Type B pancreatic cell (in vitro differentiated cells): ENCODE measurements at regions not wholly inside any gene's neighbourhood (a gene's known extent, or its start where the extent isn't known, plus 50 kb on each side); places are given as distances from the start of the nearest gene placed in this dataset.

Experiments used
- DNase-seq: peaks from one replicate; pipeline ENCODE4 v3.0.0; 2021; ENCODE audit warnings: mixed read lengths; ENCODE audit not compliant: unreplicated experiment; ENCODE audit errors: extremely low spot score
- H3K27ac Mint-ChIP-seq: 2 replicates; pipeline ENCODE4 v1.8.0; 2021; ENCODE audit warnings: mild to moderate bottlenecking, mixed read lengths
- H3K27me3 Mint-ChIP-seq: 2 replicates; pipeline ENCODE4 v1.8.0; 2021; ENCODE audit warnings: mixed read lengths
- H3K36me3 Mint-ChIP-seq: 2 replicates; pipeline ENCODE4 v1.8.0; 2021; ENCODE audit warnings: mixed read lengths
- H3K4me1 Mint-ChIP-seq: one replicate; pipeline ENCODE4 v1.8.0; 2021; ENCODE audit warnings: mixed read lengths; ENCODE audit not compliant: unreplicated experiment
- H3K4me3 Mint-ChIP-seq: 2 replicates; pipeline ENCODE4 v1.8.0; 2021; ENCODE audit warnings: mild to moderate bottlenecking, mixed read lengths
- H3K9me3 Mint-ChIP-seq: 2 replicates; pipeline ENCODE4 v1.8.0; 2021; ENCODE audit warnings: mixed read lengths
- CTCF ChIP-seq: fragments of 200-600 bp; sonication (generic); conservative IDR thresholded peaks from 2 replicates; pipeline ENCODE4 v1.5.0; 2021; ENCODE audit warnings: antibody characterized with exemption, mild to moderate bottlenecking

GRCh38 chr1:87638636-87639035 lies 310.0 kb downstream of the LMO4 start:
- no peaks in the 10 kb centered on the region for H3K36me3 Mint-ChIP-seq
- H3K9me3 Mint-ChIP-seq = peaks cover 4% of the 10 kb centered on the region
- no peak overlapping the region for H3K27ac Mint-ChIP-seq
- H3K4me1 Mint-ChIP-seq = peaks cover 19% of the 10 kb centered on the region
- H3K27me3 Mint-ChIP-seq = no peaks in the 10 kb centered on the region
- H3K4me3 Mint-ChIP-seq = no peak overlapping the region
- no peak for TF ChIP-seq CTCF
- DNase-seq = no peak

DNA sequence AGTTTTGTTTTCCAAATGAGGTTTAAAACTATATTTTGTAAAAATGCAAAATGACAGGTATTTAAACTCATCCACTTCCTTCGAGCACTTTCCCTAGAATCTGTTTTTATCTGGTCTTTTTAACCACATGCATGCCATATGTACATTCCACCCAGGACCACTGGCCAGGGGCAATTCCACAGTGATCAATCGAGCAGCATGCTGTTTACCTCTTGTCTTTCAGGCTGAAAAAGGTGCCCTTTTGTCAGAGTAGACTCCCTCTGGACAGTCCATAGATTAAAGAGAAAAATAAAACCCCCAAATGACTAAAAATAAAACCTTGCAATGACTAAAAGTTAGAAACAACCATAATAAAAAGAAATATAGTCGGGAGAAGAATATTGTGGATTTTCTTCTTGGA lies 313.3 kb downstream of the LMO4 start:
- Mint-ChIP-seq H3K36me3 (no peaks in the 10 kb centered on the region), H3K9me3 (peaks cover 4% of the 10 kb centered on the region), H3K27me3 (no peaks in the 10 kb centered on the region), H3K27ac (no peak overlapping the region), H3K4me1 (peaks cover 33% of the 10 kb centered on the region), H3K4me3 (no peak overlapping the region)
- TF ChIP-seq CTCF = no peak
- DNase-seq = no peak

- Mint-ChIP-seq H3K4me1 (peaks cover 33% of the 10 kb centered on the region), H3K27me3 (no peaks in the 10 kb centered on the region), H3K9me3 (peaks cover 4% of the 10 kb centered on the region), H3K36me3 (no peaks in the 10 kb centered on the region), H3K27ac (no peak overlapping the region), H3K4me3 (no peak overlapping the region)
- no peak for TF ChIP-seq CTCF
- no peak for DNase-seq
These were observed 314.0 kb downstream of the LMO4 start for GRCh38 chr1:87642581-87643221.

- no peak for DNase-seq
- Mint-ChIP-seq H3K27ac (no peak overlapping the region), H3K9me3 (no peaks in the 10 kb centered on the region), H3K27me3 (no peaks in the 10 kb centered on the region), H3K36me3 (no peaks in the 10 kb centered on the region), H3K4me1 (peaks cover 33% of the 10 kb centered on the region), H3K4me3 (no peak overlapping the region)
- TF ChIP-seq CTCF = no peak
These were observed 315.4 kb downstream of the LMO4 start for GRCh38 chr1:87644033-87644578.

- Mint-ChIP-seq H3K9me3 (no peaks in the 10 kb centered on the region), H3K4me3 (no peak overlapping the region), H3K4me1 (peaks cover 33% of the 10 kb centered on the region), H3K36me3 (no peaks in the 10 kb centered on the region), H3K27me3 (no peaks in the 10 kb centered on the region), H3K27ac (no peak overlapping the region)
- TF ChIP-seq CTCF = no peak
- no peak for DNase-seq
These were observed 316.0 kb downstream of the LMO4 start for GRCh38 chr1:87644579-87645190.
